B cell (primary cell): ENCODE measurements at regions not wholly inside any gene's neighbourhood (a gene's known extent, or its start where the extent isn't known, plus 50 kb on each side); places are given as distances from the start of the nearest gene placed in this dataset.

Experiments
- ATAC-seq: fragments of 200-7000 bp; cut with Tn5 transposase; one replicate; pipeline ENCODE4 v1.10.0; 2021; ENCODE audit warnings: low read depth, mild to moderate bottlenecking, moderate number of reproducible peaks, moderate library complexity
- CTCF ChIA-PET: fragments of 350-600 bp; sonication (Branson Sonifier 250); formaldehyde crosslinking; loops from one replicate; lab custom pipeline; 2021; ENCODE audit warnings: antibody characterized with exemption, inconsistent platforms; lab: Charles Lee
- POLR2A ChIA-PET: fragments of 350-600 bp; sonication (Branson Sonifier 250); formaldehyde crosslinking; loops from one replicate; lab custom pipeline; 2021; ENCODE audit warnings: antibody characterized with exemption; lab: Charles Lee
- DNase-seq: peaks from one replicate; pipeline ENCODE4 v3.0.0; 2013
- H2AFZ ChIP-seq: 2 replicates; pipeline ENCODE4 v1.6.1; 2012; ENCODE audit warnings: mild to moderate bottlenecking, low read depth, low read length; ENCODE audit not compliant: insufficient read depth, poor library complexity, severe bottlenecking
- H3K27ac ChIP-seq, 2 donors: 1 replicate in 1 of 2; 2 replicates in 1 of 2; pipeline ENCODE4 v1.5.1; 2012 to 2013; ENCODE audit warnings: low read length in 2 of 2, mild to moderate bottlenecking in 2 of 2, moderate library complexity in 1 of 2
- H3K27me3 ChIP-seq, 4 experiments: fragments of 200-600 bp in 1 of 4; sonication (generic) in 1 of 4; replicated peaks in 1 of 4; 1 replicate in 2 of 4; 2 replicates in 2 of 4; pipeline versions ENCODE4 v1.6.1 to v1.7.0; 2013 to 2016; ENCODE audit warnings: low read length in 3 of 4, mild to moderate bottlenecking in 2 of 4, mixed read lengths in 1 of 4, moderate library complexity in 1 of 4; ENCODE audit not compliant: insufficient read depth in 4 of 4, control insufficient read depth in 3 of 4; ENCODE audit errors: control extremely low read depth in 1 of 4
- H3K36me3 ChIP-seq, 2 experiments: replicated peaks in 1 of 2; 1 replicate in 1 of 2; 2 replicates in 1 of 2; pipeline versions ENCODE4 v1.6.1 to v1.7.1; 2013; ENCODE audit warnings: low read length in 1 of 2; ENCODE audit not compliant: insufficient read depth in 2 of 2, control insufficient read depth in 1 of 2; ENCODE audit errors: control extremely low read depth in 1 of 2, extremely low read depth in 1 of 2
- H3K4me1 ChIP-seq, 2 donors: fragments of 200-600 bp in 1 of 2; sonication (generic) in 1 of 2; 1 replicate in 1 of 2; 2 replicates in 1 of 2; pipeline versions ENCODE4 v1.5.1 to v1.6.1; 2013 to 2017; ENCODE audit warnings: low read length in 2 of 2; ENCODE audit not compliant: control insufficient read depth in 2 of 2, insufficient read depth in 2 of 2
- H3K4me2 ChIP-seq: replicated peaks from 2 replicates; pipeline ENCODE3; 2012; ENCODE audit warnings: mild to moderate bottlenecking, low read depth, low read length; ENCODE audit not compliant: poor library complexity, severe bottlenecking
- H3K4me3 ChIP-seq, 5 experiments: fragments of 200-600 bp in 1 of 5; sonication (generic) in 1 of 5; 1 replicate in 3 of 5; 2 replicates in 2 of 5; pipeline versions ENCODE4 v1.5.1 to v1.7.0; 2011 to 2016; ENCODE audit warnings: low read length in 4 of 5, mild to moderate bottlenecking in 4 of 5, low read depth in 2 of 5, control low read depth in 1 of 5, moderate library complexity in 1 of 5; ENCODE audit not compliant: insufficient read depth in 1 of 5; ENCODE audit errors: control extremely low read depth in 1 of 5, extremely low read depth in 1 of 5
- H3K79me2 ChIP-seq: fragments of 200-600 bp; sonication (generic); one replicate; pipeline ENCODE4 v1.6.0; 2016; ENCODE audit warnings: low read length; ENCODE audit not compliant: control insufficient read depth, insufficient read depth
- H3K9ac ChIP-seq: fragments of 200-600 bp; sonication (generic); 2 replicates; pipeline ENCODE4 v1.6.1; 2017; ENCODE audit warnings: mild to moderate bottlenecking, low read length, moderate library complexity
- H3K9me3 ChIP-seq, 3 donors: one replicate each; pipeline versions ENCODE4 v1.6.1 to v1.7.1; 2013; ENCODE audit warnings: low read length in 2 of 3; ENCODE audit not compliant: control insufficient read depth in 2 of 3, insufficient read depth in 1 of 3; ENCODE audit errors: control extremely low read depth in 1 of 3
- H4K20me1 ChIP-seq: 2 replicates; pipeline ENCODE4 v1.6.0; 2012; ENCODE audit warnings: mild to moderate bottlenecking, low read length; ENCODE audit not compliant: insufficient read depth, control insufficient read depth, poor library complexity, severe bottlenecking
- H3K27ac Mint-ChIP-seq: one replicate; pipeline ENCODE4 v1.8.0; 2021; ENCODE audit warnings: mixed read lengths
- H3K27me3 Mint-ChIP-seq: one replicate; pipeline ENCODE4 v1.8.0; 2021; ENCODE audit warnings: mixed read lengths
- H3K4me1 Mint-ChIP-seq: one replicate; pipeline ENCODE4 v1.8.0; 2021; ENCODE audit warnings: mixed read lengths
- H3K4me3 Mint-ChIP-seq: one replicate; pipeline ENCODE4 v1.8.0; 2021; ENCODE audit warnings: mixed read lengths
- H3K9me3 Mint-ChIP-seq: one replicate; pipeline ENCODE4 v1.8.0; 2022; ENCODE audit warnings: mixed read lengths; ENCODE audit not compliant: insufficient read depth
- EZH2 ChIP-seq: IDR thresholded peaks from 2 replicates; pipeline ENCODE4 v1.6.1; 2012; ENCODE audit warnings: borderline replicate concordance, low read depth, mild to moderate bottlenecking, moderate library complexity, low read length; ENCODE audit not compliant: insufficient read depth, poor library complexity, severe bottlenecking
- WGBS: methylation state at CpG from one replicate; pipeline ENCODE4 v1.1.5; 2013; ENCODE audit warnings: missing lambda C conversion rate; ENCODE audit not compliant: insufficient coverage; 5-methylcytosine and 5-hydroxymethylcytosine counted together
- intact Hi-C: fragments of 100-400 bp; cut with micrococcal nuclease; formaldehyde crosslinking; loops from one replicate; pipeline ENCODE4 v1.10.0; 2022
- TF ChIP-seq, protein P1 (sequence below): fragments of 200-600 bp; IDR thresholded peaks from one replicate; pipeline ENCODE4 v1.8.0; 2022; ENCODE audit warnings: antibody characterized with exemption, mild to moderate bottlenecking

DNA sequence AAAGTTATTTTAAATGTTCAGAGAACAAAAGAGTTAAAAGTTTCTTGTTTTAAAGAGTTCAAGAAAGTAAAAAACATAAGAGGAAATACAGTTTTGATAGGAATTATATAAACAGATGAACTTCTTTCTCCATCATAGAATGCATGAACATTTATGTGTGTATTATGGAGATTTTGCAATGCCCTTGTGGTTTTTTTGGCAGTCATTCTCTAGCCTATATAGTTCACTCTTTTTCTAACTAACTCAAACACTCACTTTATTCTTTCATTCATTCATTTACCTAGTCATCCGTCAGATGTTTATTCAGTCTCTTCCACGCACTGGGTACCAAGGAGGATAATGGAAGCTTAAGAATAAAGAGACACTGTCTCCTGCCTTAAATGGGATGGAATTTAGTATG, 195.9 kb upstream of the VLDLR start:
- no peaks in the 10 kb centered on the region for H3K4me1 ChIP-seq
- H2AFZ ChIP-seq = no peak overlapping the region
- no peak overlapping the region for H3K9ac ChIP-seq
- H4K20me1 ChIP-seq = no peaks in the 10 kb centered on the region
- no peaks in the 10 kb centered on the region for H3K9me3 ChIP-seq
- no peak overlapping the region for H3K4me3 Mint-ChIP-seq
- no peak overlapping the region for H3K27ac ChIP-seq
- ATAC-seq = no peak
- no peak overlapping the region for H3K4me2 ChIP-seq
- TF ChIP-seq, protein P1, sequence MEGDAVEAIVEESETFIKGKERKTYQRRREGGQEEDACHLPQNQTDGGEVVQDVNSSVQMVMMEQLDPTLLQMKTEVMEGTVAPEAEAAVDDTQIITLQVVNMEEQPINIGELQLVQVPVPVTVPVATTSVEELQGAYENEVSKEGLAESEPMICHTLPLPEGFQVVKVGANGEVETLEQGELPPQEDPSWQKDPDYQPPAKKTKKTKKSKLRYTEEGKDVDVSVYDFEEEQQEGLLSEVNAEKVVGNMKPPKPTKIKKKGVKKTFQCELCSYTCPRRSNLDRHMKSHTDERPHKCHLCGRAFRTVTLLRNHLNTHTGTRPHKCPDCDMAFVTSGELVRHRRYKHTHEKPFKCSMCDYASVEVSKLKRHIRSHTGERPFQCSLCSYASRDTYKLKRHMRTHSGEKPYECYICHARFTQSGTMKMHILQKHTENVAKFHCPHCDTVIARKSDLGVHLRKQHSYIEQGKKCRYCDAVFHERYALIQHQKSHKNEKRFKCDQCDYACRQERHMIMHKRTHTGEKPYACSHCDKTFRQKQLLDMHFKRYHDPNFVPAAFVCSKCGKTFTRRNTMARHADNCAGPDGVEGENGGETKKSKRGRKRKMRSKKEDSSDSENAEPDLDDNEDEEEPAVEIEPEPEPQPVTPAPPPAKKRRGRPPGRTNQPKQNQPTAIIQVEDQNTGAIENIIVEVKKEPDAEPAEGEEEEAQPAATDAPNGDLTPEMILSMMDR = no peak
- no peak for TF ChIP-seq EZH2
- H3K27ac Mint-ChIP-seq = no peak overlapping the region
- DNase-seq = no peak
- no peaks in the 10 kb centered on the region for H3K79me2 ChIP-seq
- ChIA-PET CTCF (no interaction called here), POLR2A (no interaction called here)
- peaks cover 4% of the 10 kb centered on the region for H3K27me3 Mint-ChIP-seq
- no peaks in the 10 kb centered on the region for H3K27me3 ChIP-seq
- no peaks in the 10 kb centered on the region for H3K36me3 ChIP-seq
- H3K4me1 Mint-ChIP-seq = no peaks in the 10 kb centered on the region
- WGBS = no CpG with 5 or more reads among the region's 2 CpGs
- H3K9me3 Mint-ChIP-seq = no peaks in the 10 kb centered on the region
- intact Hi-C loops = no loop called here
- H3K4me3 ChIP-seq = no peak overlapping the region

- Histone ChIP-seq H3K9ac (no peak overlapping the region), H3K27me3 (no peaks in the 10 kb centered on the region), H2AFZ (no peak overlapping the region), H4K20me1 (no peaks in the 10 kb centered on the region), H3K4me3 (no peak overlapping the region), H3K4me1 (no peaks in the 10 kb centered on the region), H3K4me2 (no peak overlapping the region), H3K79me2 (no peaks in the 10 kb centered on the region), H3K9me3 (no peaks in the 10 kb centered on the region), H3K27ac (no peak overlapping the region), H3K36me3 (no peaks in the 10 kb centered on the region)
- Mint-ChIP-seq H3K27ac (no peak overlapping the region), H3K4me1 (no peaks in the 10 kb centered on the region), H3K27me3 (peaks cover 1% of the 10 kb centered on the region), H3K4me3 (no peak overlapping the region), H3K9me3 (no peaks in the 10 kb centered on the region)
- 90% methylated on average over 7 of the region's 10 CpGs for WGBS
- intact Hi-C loops = no loop called here
- ATAC-seq (no peak), DNase-seq (no peak)
- TF ChIP-seq, protein P1 = no peak
- TF ChIP-seq EZH2 = no peak
- ChIA-PET CTCF (no interaction called here), POLR2A (no interaction called here)
Observed at GRCh38 chr9:2427120-2427891, 194.3 kb upstream of the VLDLR start.
